Muscle of back (tissue), 3 donors: ENCODE measurements at regions not wholly inside any gene's neighbourhood (a gene's known extent, or its start where the extent isn't known, plus 50 kb on each side); places are given as distances from the start of the nearest gene placed in this dataset.

Experiments used
- DNase-seq, 3 donors: peaks; one replicate each; pipeline versions ENCODE4 v3.0.0 to v3.0.0-alpha.2; 2013

DNA sequence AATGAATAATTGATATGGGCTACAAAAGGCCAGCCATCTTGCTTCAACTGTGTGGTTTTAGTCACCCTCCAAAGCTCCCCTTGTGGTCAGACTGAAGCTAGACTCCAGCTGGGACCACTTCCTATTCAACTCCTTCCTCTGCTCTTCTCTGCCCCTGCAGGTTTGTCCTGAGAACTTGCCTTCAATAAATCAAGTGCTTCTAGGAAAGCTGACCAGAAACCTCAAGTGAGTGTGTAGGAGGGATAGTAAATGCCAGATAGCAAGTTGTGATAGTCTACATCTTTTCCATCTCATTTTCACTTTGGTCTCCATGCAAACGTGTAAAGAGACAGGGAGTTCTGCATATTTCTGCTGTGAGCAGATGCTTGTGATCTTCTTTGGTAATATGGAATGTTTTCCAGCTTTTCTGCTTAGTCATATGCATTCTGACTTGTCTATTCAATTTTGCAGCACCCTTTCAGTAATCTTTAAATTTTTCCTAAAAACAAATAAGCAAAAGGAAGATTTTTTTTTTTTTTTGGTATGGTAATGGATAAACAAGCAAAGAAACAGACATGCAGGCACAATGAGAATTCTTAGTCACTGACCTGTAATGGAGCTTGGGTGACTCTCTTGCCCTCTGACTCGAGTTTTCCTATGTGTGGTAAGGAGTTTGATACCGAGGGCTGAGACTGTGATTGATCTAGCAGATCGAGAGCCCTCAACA, 201.3 kb upstream of the BTBD3 start:
- DNase-seq = peak in 2 of 3 donors; percentile 11 to 79

- DNase-seq = no peak
These were observed 200.8 kb upstream of the BTBD3 start for GRCh38 chr20:11716945-11717248.

DNA sequence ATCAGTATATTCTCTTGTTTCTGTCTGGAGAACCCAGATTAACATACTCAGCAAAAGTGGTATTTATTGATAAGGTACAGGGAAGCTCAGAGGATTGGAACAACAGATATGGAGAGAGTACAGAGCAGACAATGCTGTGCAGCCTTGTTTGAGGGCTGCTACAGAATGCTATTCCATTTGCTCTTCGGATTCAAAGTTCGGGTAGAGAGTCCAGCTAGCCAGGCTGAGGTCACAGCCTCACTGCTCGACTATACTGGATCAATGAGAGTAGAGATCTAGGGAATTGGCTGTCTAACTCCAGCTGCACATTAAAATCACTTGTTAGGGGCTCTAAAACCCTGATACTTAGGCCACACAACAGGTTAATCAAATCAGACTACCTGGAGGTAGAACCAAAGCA, 200.1 kb upstream of the BTBD3 start:
- no peak for DNase-seq

GRCh38 chr20:11718474-11719094, 199.1 kb upstream of the BTBD3 start:
- DNase-seq = no peak

DNA sequence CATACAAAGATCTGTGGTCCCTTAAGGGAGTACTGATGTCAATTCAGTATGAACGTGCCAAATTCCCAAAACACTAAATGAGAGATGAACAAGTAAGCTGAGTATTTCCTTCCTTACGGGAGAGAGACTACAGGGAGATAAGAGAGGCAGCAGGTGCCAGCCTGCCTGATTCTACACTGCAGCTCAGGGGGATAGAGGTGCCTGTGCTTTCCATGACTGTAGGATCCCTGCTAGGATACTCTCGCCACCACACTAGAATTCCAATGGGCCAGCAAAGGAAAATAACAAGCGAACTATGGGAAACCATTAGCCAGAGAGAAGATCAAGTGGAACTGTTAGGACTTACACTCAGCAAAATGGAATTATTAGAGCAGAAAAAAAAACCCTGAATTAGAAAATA, 198.5 kb upstream of the BTBD3 start:
- no peak for DNase-seq

DNA sequence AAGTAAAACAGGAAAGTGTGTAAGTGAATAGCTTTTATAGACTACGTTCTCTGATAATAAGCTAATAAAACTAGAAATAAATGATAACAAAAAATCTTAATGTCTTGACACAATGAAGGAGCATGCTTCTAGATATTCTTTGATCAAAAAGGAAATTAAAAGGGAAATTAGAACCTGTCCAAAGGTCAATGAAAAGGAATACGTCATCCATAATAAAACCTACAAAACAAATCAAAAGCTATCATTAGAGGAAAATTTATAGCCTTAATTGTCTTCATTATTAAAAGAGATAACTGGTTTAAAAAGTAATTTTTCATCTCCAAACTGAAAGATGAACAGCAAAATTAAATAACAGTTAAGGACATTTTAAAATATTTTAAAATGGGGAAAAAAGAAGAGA, 196.3 kb upstream of the BTBD3 start:
- DNase-seq = no peak

DNA sequence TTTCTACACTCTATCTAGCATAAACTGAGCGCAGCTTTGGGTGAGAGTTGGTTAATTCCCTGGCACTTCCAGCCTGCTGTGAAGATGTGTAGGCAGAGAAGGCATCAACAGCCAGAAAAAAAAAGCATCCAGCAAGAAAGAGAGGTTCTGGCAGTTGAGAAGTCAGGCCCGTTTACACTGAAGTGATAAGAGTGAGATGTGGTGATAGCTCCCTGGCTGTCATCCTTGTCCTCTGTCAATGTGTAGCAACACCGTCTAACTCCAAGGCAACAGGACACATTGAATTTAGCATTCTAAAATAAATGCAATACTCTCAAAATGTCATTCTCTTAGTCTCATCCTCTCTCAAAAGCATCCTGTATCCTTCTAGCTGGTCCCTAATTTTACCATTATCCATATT, 193.6 kb upstream of the BTBD3 start:
- DNase-seq = no peak

GRCh38 chr20:11726026-11726425, 191.7 kb upstream of the BTBD3 start:
- peak; percentile 10 to 16 (median 11) for DNase-seq

GRCh38 chr20:11727708-11728107, 190.0 kb upstream of the BTBD3 start:
- no peak for DNase-seq

DNA sequence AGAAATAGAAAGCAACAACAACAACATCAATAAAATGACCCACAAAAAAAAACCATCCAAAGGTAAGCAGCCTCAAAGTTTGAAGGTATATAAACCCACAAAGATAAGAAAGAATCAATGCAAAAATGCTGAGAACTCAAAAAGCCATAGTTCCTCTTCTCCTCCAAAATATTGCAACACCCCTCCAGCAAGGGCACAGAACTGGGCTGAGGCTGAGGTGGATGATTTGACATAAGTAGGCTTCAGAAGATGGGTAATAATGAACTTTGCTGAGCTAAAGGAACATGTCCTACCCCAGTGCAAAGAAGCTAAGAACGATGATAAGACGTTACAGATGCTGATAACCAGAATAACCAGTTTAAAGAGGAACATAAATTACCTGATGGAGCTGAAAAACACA, 188.8 kb upstream of the BTBD3 start:
- no peak for DNase-seq

DNA sequence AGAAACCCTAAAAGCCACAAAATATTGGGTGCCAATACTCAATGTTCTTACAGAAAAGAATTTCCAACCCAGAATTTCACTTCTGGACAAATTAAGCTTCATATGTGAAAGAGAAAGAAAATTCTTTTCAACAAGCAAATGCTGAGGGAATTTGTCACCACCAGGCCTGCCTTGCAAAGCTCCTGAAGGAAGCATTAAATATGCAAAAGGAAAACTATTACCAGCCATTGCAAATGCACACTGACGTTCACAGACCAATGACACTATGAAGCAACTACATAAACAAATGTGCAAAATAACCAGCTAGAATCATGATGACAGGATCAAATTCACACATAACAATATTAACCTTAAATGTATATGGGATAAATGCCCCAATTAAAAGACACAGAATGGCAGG, 187.9 kb upstream of the BTBD3 start:
- DNase-seq = no peak

- peak in 2 of 3 donors; percentile 10 for DNase-seq
These were observed 183.3 kb upstream of the BTBD3 start for GRCh38 chr20:11734431-11734830.

GRCh38 chr20:11738852-11739251, 178.8 kb upstream of the BTBD3 start:
- DNase-seq = no peak

DNA sequence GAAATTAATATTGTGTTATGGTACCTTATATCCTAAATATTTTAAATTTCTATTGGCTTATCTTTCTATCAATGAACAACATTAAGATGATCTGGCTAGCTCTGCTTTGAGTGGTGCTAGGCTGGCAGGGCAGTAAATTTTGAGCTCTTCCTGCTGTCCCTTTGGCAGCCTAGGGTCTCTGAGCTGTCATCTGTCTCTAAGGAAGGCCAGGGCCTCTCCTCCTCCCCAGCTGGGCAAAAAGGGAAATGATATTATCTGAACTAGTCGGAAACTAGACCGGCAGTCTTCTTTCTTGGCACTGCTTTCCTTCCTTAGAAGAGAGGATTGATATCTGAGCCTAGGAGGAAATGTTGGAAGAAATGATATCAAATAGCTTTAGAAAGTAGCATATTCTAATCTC, 176.7 kb upstream of the BTBD3 start:
- no peak for DNase-seq

DNA sequence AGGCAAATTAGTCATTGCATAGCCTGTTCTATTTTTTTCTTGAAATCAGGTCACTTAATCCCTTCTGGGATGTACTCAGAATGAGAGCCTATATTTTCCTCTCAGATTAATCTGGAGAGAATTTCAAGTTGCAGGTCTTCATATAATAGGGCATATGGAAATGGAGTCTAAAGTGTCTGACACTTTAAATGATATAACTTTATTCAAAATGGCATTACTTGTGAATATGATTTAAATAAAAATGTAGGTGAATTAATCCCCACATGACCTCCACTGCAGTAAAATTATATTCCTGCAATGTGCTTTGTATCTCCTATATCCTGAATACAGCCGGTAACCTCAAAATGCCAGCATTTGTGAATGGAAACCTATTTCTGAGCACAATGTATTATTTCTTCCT, 172.5 kb upstream of the BTBD3 start:
- DNase-seq = no peak

DNA sequence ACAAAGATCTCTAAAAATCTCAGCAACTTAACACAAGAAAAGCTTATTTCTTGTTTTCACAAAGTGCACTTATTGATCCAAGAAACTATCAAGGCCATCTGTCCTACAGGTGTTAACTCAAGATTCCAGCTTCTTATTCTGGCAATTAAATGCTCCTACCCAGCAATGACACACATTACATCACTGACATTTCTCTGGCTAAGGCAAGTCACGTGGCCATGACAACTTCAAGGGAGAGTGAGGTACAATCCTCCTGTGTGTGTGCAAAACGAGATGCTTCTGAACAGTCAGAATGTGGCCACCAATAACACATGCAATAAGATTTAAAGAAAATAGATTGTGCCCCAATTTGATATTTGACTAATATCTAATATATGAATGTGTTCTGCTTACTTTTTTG, 169.3 kb upstream of the BTBD3 start:
- DNase-seq = no peak

DNA sequence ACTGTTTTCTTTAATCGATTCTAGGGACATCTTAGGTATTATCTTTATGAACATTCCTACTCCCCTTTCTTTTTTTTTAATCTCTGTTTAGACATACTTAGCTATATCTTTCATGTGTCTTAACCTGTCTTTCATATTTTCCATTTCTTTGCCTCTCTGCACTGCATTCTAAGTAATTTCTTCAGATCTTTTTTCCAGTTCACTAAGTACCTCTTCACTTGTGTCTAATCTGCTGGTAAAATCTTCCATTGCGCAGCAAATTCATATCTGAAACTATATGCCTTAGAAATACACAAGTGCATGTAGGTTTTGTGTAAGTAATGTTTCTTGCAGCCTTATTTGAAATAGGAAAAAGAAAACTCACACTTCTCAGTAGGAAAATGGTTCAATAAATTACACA, 165.4 kb upstream of the BTBD3 start:
- no peak for DNase-seq

- DNase-seq = no peak
These were observed 164.5 kb upstream of the BTBD3 start for GRCh38 chr20:11753155-11753554.

GRCh38 chr20:11754451-11754850, 163.2 kb upstream of the BTBD3 start:
- DNase-seq = no peak

- DNase-seq = peak in 1 of 3 donors; percentile 34
These were observed 162.4 kb upstream of the BTBD3 start for GRCh38 chr20:11755071-11755841.

DNA sequence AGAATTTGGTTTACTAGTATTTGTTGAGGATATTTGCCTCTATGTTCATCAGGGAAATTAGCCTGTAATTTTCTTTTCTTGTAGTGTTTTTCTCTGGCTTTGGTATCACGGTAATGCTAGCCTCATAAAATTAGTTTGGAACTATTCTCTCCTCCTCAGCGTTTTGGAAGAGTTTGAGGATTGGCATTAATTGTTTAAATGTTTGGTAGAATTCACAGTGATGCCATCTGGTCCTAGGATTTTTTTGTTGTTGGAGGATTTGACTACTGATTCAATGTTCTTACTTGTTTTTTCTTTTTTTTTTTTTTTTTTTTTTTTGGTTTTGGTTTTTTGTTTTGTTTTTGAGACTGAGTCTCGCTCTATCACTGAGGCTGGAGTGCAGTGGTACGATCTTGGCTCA, 156.2 kb upstream of the BTBD3 start:
- no peak for DNase-seq

GRCh38 chr20:11766961-11767360, 150.7 kb upstream of the BTBD3 start:
- DNase-seq = peak in 2 of 3 donors; percentile 10 to 22

DNA sequence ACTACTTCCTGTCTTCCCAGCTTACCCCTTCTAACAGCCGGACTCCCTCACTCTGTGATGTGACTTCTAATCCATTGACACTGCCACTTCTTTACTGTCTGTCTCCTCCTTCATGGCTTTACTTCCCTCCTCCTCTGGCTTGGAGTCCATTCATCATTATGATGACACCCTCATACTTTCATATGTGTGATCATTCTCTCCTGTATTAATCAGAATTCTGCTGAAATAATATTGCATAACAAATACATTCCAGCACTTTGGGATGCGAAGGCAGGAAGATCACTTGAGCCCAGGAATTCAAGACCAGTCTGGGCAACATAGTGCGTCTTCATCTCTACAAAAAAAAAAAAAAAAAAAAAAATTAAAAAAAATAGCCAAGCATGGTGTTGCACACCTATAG, 147.9 kb upstream of the BTBD3 start:
- DNase-seq = no peak
